ENCODE measurements at regions not wholly inside any gene's neighbourhood (a gene's known extent, or its start where the extent isn't known, plus 50 kb on each side); places are given as distances from the start of the nearest gene placed in this dataset.

DNA sequence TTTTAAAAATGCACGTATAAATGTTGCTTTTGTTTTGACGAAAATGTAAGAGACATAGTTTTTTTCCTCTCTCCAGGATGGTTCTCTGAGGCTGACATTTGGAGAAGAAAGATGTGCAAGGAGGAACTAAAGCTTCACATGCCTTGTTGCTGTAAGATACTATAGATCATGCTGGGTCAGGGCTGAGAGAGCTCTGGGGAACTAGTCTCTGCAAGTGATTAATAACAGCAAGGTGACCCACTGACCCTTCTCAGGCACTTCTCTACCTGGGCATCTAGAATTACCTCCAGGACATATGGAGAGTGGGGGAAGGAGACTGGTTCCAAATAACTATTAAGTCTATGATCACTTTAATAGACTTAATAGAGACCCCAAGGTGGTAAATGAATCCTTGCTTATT, 246.0 kb downstream of the KBTBD8 start:
- TF ChIP-seq, protein P1, sequence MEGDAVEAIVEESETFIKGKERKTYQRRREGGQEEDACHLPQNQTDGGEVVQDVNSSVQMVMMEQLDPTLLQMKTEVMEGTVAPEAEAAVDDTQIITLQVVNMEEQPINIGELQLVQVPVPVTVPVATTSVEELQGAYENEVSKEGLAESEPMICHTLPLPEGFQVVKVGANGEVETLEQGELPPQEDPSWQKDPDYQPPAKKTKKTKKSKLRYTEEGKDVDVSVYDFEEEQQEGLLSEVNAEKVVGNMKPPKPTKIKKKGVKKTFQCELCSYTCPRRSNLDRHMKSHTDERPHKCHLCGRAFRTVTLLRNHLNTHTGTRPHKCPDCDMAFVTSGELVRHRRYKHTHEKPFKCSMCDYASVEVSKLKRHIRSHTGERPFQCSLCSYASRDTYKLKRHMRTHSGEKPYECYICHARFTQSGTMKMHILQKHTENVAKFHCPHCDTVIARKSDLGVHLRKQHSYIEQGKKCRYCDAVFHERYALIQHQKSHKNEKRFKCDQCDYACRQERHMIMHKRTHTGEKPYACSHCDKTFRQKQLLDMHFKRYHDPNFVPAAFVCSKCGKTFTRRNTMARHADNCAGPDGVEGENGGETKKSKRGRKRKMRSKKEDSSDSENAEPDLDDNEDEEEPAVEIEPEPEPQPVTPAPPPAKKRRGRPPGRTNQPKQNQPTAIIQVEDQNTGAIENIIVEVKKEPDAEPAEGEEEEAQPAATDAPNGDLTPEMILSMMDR (IDR thresholded peaks at IDR 0.05; ENCODE audit: low read length), result no peak
- TF ChIP-seq EZH2 (optimal IDR thresholded peaks at IDR 0.05; ENCODE audit: low read depth, low read length), result no peak

All from MM.1S (cell line).